HG03432 (cell line): ENCODE measurements at regions not wholly inside any gene's neighbourhood (a gene's known extent, or its start where the extent isn't known, plus 50 kb on each side); places are given as distances from the start of the nearest gene placed in this dataset.

Experiments
- ATAC-seq: cut with Tn5 transposase; IDR thresholded peaks from one replicate; pipeline ENCODE4 v1.9.1; 2021; ENCODE audit warnings: mild to moderate bottlenecking, moderate library complexity; ENCODE audit not compliant: unreplicated experiment

DNA sequence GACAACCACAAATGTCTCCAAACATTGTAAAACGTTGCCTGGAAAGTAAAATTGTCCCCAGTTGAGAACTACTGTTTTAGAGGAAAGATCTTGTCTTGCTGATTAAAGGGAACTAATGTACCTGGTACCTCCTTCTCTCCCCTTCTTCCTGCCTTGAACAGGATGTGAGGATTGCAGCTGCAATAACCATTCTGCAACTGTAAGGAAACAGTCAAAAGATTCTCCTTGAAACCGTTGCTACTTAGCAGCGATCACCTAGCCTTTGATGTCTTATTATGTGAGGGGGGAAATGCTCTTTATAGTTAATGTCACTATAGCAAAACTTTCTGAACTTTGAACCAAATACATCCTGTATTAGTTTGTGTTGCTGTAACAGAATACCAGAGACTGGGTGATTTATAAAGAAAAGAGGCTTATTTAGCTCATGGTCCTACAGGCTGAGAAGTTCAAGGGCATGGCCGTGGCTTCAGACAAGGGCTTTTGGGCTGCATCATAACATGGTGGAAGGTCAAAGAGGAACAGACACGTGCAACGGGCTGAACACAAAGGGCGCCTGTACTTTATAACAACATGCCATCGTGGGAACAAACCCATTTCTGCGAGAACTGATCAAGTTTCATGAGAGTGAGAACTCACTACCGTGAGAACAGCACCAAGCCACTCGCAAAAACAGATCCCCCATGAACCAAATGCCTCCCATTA lies 54.2 kb upstream of the PARD3 start:
- ATAC-seq = no peak

DNA sequence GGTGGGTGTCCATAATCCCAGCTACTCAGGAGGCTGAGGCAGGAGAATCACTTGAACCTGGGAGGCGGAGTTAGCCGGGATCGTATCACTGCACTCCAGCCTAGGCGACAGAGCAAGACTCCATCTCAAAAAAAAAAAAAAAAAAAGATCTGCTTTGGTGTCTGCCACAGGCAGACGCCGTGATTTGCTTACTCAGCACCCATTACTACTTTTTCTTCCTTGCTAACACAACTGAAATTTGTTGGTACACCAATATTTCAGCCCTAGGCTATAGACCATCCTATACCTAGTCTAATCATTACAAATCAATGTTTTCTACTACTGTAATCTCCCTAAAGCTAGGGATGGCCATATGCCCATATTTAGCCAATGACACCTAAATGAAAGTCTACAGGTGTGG lies 53.5 kb upstream of the PARD3 start:
- no peak for ATAC-seq

DNA sequence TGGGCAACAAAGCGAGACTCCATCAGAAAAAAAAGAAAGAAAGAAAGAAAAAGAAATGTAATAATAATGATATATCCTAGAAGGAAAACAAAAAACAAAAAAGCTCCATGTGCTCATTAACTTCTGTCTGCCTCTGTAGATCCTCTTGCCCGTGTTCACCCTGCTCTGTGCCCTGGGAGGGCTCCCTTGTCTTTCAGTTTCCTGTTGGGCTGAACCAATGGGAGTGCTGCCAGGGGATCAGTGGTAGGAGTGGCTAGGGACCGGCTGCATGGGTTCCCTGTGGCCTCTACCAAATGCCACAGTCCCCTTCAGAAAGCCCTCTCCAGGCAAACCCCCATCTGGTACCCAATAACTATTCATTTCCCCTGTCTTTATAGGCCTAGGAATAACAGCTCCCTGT lies 51.8 kb upstream of the PARD3 start:
- peak; percentile 60 for ATAC-seq
